Neural cell (in vitro differentiated cells): ENCODE measurements at regions not wholly inside any gene's neighbourhood (a gene's known extent, or its start where the extent isn't known, plus 50 kb on each side); places are given as distances from the start of the nearest gene placed in this dataset.

Experiments
- EP300 ChIP-seq: fragments of 450-650 bp; conservative IDR thresholded peaks from 2 replicates; pipeline ENCODE4 v1.6.1; 2014; ENCODE audit warnings: antibody characterized with exemption, mild to moderate bottlenecking, moderate library complexity; ENCODE audit not compliant: poor library complexity, severe bottlenecking
- EZH2 ChIP-seq: fragments of 200-600, 300-800 bp; shearing (Covaris generic), sonication (generic); IDR thresholded peaks from 2 replicates; pipeline ENCODE4 v1.6.1; 2014; ENCODE audit warnings: antibody characterized with exemption, low read length, borderline replicate concordance, mild to moderate bottlenecking; ENCODE audit not compliant: insufficient read depth, poor library complexity, severe bottlenecking
- RAD21 ChIP-seq: fragments of 450-650 bp; conservative IDR thresholded peaks from 2 replicates; pipeline ENCODE4 v1.6.1; 2014; ENCODE audit warnings: antibody characterized with exemption, mild to moderate bottlenecking, moderate library complexity
- TF ChIP-seq, protein P1 (sequence below): fragments of 450-650 bp; IDR thresholded peaks from 2 replicates; pipeline ENCODE4 v1.5.1; 2014; ENCODE audit warnings: antibody characterized with exemption, mild to moderate bottlenecking, moderate library complexity; ENCODE audit not compliant: poor library complexity, severe bottlenecking

DNA sequence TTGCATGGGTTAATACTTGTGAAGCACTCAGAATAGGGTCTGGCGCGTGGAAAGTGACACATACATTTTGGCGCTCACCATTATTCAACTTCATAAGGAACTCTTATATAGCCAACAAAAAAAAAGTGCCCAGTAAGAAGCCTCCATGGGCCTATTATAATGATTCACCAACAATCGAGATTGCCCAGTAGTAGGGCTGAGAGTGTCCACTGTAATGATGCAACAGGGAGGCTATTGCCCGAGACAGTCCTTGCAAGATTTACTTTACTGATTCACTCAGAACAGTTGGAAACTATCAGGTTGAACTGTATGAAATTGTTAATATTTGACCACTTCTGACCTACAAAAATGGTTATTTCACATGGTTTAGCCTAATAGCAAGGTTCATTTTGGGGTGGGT, 86.0 kb downstream of the PJA1 start:
- no peak for TF ChIP-seq RAD21
- TF ChIP-seq, protein P1, sequence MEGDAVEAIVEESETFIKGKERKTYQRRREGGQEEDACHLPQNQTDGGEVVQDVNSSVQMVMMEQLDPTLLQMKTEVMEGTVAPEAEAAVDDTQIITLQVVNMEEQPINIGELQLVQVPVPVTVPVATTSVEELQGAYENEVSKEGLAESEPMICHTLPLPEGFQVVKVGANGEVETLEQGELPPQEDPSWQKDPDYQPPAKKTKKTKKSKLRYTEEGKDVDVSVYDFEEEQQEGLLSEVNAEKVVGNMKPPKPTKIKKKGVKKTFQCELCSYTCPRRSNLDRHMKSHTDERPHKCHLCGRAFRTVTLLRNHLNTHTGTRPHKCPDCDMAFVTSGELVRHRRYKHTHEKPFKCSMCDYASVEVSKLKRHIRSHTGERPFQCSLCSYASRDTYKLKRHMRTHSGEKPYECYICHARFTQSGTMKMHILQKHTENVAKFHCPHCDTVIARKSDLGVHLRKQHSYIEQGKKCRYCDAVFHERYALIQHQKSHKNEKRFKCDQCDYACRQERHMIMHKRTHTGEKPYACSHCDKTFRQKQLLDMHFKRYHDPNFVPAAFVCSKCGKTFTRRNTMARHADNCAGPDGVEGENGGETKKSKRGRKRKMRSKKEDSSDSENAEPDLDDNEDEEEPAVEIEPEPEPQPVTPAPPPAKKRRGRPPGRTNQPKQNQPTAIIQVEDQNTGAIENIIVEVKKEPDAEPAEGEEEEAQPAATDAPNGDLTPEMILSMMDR = no peak
- TF ChIP-seq EZH2 = no peak
- no peak for TF ChIP-seq EP300
